B cell (primary cell): ENCODE measurements at regions not wholly inside any gene's neighbourhood (a gene's known extent, or its start where the extent isn't known, plus 50 kb on each side); places are given as distances from the start of the nearest gene placed in this dataset.

Source experiments
- EZH2 ChIP-seq: IDR thresholded peaks from 2 replicates; pipeline ENCODE4 v1.6.1; 2012; ENCODE audit warnings: borderline replicate concordance, low read depth, mild to moderate bottlenecking, moderate library complexity, low read length; ENCODE audit not compliant: insufficient read depth, poor library complexity, severe bottlenecking
- TF ChIP-seq, protein P1 (sequence below): fragments of 200-600 bp; IDR thresholded peaks from one replicate; pipeline ENCODE4 v1.8.0; 2022; ENCODE audit warnings: antibody characterized with exemption, mild to moderate bottlenecking

DNA sequence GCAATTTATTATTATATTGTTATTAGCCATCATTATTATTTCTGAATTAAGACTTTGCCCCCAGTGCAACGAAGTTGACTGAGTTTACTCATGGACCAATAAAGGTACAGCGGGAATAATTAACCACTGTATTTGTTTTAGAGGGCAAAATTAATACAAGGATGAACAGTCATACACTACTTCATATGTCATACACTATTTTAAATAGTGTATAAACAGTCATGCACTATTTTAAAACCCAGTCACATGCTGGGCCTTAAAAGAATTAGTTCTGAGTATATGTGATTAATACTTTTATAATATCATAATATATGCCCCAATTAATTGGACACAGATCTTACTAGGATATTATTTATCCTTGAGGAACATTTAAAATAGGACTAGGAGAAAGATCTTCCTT lies 125.3 kb upstream of the NANOGP8 start:
- TF ChIP-seq, protein P1, sequence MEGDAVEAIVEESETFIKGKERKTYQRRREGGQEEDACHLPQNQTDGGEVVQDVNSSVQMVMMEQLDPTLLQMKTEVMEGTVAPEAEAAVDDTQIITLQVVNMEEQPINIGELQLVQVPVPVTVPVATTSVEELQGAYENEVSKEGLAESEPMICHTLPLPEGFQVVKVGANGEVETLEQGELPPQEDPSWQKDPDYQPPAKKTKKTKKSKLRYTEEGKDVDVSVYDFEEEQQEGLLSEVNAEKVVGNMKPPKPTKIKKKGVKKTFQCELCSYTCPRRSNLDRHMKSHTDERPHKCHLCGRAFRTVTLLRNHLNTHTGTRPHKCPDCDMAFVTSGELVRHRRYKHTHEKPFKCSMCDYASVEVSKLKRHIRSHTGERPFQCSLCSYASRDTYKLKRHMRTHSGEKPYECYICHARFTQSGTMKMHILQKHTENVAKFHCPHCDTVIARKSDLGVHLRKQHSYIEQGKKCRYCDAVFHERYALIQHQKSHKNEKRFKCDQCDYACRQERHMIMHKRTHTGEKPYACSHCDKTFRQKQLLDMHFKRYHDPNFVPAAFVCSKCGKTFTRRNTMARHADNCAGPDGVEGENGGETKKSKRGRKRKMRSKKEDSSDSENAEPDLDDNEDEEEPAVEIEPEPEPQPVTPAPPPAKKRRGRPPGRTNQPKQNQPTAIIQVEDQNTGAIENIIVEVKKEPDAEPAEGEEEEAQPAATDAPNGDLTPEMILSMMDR: no peak
- no peak for TF ChIP-seq EZH2
